Calu3 (cell line): ENCODE measurements at regions not wholly inside any gene's neighbourhood (a gene's known extent, or its start where the extent isn't known, plus 50 kb on each side); places are given as distances from the start of the nearest gene placed in this dataset.

Source experiments
- BruUV-seq: library from RNA; stranded (reverse); fragments of 400-500 nt; replicated peaks from 2 replicates; lab custom pipeline; 2021; lab: Mats Ljungman, UMichigan
- CTCF ChIA-PET: fragments of 300-600 bp; sonication (Branson Sonifier 250); formaldehyde crosslinking; loops from one replicate; lab custom pipeline; 2022; ENCODE audit warnings: antibody characterized with exemption; lab: Charles Lee
- DNase-seq: peaks from one replicate; pipeline ENCODE4 v3.0.0; 2022
- H3K27ac Mint-ChIP-seq: one replicate; pipeline ENCODE4 v1.8.0; 2022; ENCODE audit warnings: mixed read lengths; ENCODE audit not compliant: unreplicated experiment
- H3K27me3 Mint-ChIP-seq: one replicate; pipeline ENCODE4 v1.8.0; 2022; ENCODE audit warnings: mixed read lengths; ENCODE audit not compliant: unreplicated experiment
- H3K36me3 Mint-ChIP-seq: one replicate; pipeline ENCODE4 v1.8.0; 2022; ENCODE audit warnings: mild to moderate bottlenecking, moderate library complexity, mixed read lengths; ENCODE audit not compliant: insufficient read depth, unreplicated experiment
- H3K4me1 Mint-ChIP-seq: one replicate; pipeline ENCODE4 v1.8.0; 2022; ENCODE audit warnings: mild to moderate bottlenecking, low read depth, mixed read lengths; ENCODE audit not compliant: unreplicated experiment
- H3K4me3 Mint-ChIP-seq: one replicate; pipeline ENCODE4 v1.8.0; 2022; ENCODE audit warnings: mild to moderate bottlenecking, low read depth, moderate library complexity, mixed read lengths; ENCODE audit not compliant: unreplicated experiment
- H3K9me3 Mint-ChIP-seq: one replicate; pipeline ENCODE4 v1.8.0; 2022; ENCODE audit warnings: low read depth, mixed read lengths; ENCODE audit not compliant: unreplicated experiment
- CTCF ChIP-seq: fragments of 200-600 bp; IDR thresholded peaks from one replicate; pipeline ENCODE4 v1.8.0; 2022; ENCODE audit warnings: antibody characterized with exemption; ENCODE audit not compliant: unreplicated experiment
- intact Hi-C: fragments of 100-400 bp; cut with micrococcal nuclease; formaldehyde crosslinking; loops from one replicate; pipeline ENCODE4 v1.10.0; 2022; ENCODE audit not compliant: unreplicated experiment

- H3K27ac Mint-ChIP-seq = no peak overlapping the region
- BruUV-seq = no TSS peak
These were observed 319.0 kb downstream of the BRINP1 start for GRCh38 chr9:119050281-119050680.

GRCh38 chr9:119052339-119053030, 316.8 kb downstream of the BRINP1 start:
- CTCF ChIA-PET = no interaction called here
- no TSS peak for BruUV-seq
- Mint-ChIP-seq H3K27me3 (no peaks in the 10 kb centered on the region), H3K27ac (no peak overlapping the region), H3K36me3 (no peaks in the 10 kb centered on the region), H3K9me3 (peaks cover 5% of the 10 kb centered on the region), H3K4me1 (no peaks in the 10 kb centered on the region), H3K4me3 (no peak overlapping the region)
- intact Hi-C loops = no loop called here
- TF ChIP-seq CTCF = no peak
- no peak for DNase-seq

More at GRCh38 chr9:119050281-119050680, 319.0 kb downstream of the BRINP1 start:
- Mint-ChIP-seq H3K4me3 (no peak overlapping the region), H3K27me3 (no peaks in the 10 kb centered on the region), H3K4me1 (no peaks in the 10 kb centered on the region), H3K36me3 (no peaks in the 10 kb centered on the region), H3K9me3 (peaks cover 3% of the 10 kb centered on the region)
- no peak for TF ChIP-seq CTCF
- CTCF ChIA-PET = no interaction called here
- intact Hi-C loops = no loop called here
- no peak for DNase-seq

- no peaks in the 10 kb centered on the region for H3K36me3 Mint-ChIP-seq
- no TSS peak for BruUV-seq
- peaks cover 5% of the 10 kb centered on the region for H3K9me3 Mint-ChIP-seq
- H3K27me3 Mint-ChIP-seq = no peaks in the 10 kb centered on the region
- intact Hi-C loops = no loop called here
- DNase-seq = no peak
- H3K27ac Mint-ChIP-seq = no peak overlapping the region
- H3K4me3 Mint-ChIP-seq = no peak overlapping the region
- TF ChIP-seq CTCF = no peak
- H3K4me1 Mint-ChIP-seq = no peaks in the 10 kb centered on the region
- CTCF ChIA-PET = no interaction called here
These were observed 316.2 kb downstream of the BRINP1 start for GRCh38 chr9:119053070-119053469.

- peaks cover 2% of the 10 kb centered on the region for H3K9me3 Mint-ChIP-seq
- H3K27ac Mint-ChIP-seq = no peak overlapping the region
- H3K4me3 Mint-ChIP-seq = no peak overlapping the region
- CTCF ChIA-PET = no interaction called here
- H3K4me1 Mint-ChIP-seq = no peaks in the 10 kb centered on the region
- no peak for TF ChIP-seq CTCF
- H3K27me3 Mint-ChIP-seq = no peaks in the 10 kb centered on the region
- no TSS peak for BruUV-seq
- intact Hi-C loops = no loop called here
- H3K36me3 Mint-ChIP-seq = no peaks in the 10 kb centered on the region
- no peak for DNase-seq
These were observed 308.4 kb downstream of the BRINP1 start for GRCh38 chr9:119060629-119061385.
